GM10266 (cell line): ENCODE measurements at regions not wholly inside any gene's neighbourhood (a gene's known extent, or its start where the extent isn't known, plus 50 kb on each side); places are given as distances from the start of the nearest gene placed in this dataset.

Source experiments
- DNase-seq: peaks from one replicate; pipeline ENCODE4 v3.0.0; 2012; ENCODE audit errors: extremely low spot score
- TF ChIP-seq, protein P1 (sequence below): IDR thresholded peaks from 2 replicates; pipeline ENCODE4 v1.5.1; 2012; ENCODE audit warnings: mild to moderate bottlenecking, low read depth; ENCODE audit not compliant: control insufficient read depth, insufficient read depth; ENCODE audit errors: missing control alignments

DNA sequence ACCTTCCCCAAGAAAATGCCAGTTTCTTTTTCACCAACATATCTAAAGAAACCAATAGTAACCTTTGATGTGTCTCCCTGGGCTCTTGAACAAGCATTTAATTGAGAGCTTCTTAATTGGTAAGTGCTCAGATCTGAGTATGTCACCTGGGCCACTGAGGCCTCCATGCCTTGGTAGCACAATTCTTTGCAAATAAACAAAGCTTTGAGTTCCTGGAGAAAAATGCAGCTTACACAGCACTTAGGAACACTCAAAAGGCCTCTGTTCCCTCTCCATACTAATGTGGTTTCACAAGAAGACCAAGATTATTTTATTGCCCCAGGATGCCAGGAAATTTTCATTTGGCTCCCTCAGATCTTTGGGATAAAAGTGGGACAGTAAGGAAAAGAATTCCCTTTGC is 217.6 kb upstream of the CEP162 start:
- TF ChIP-seq, protein P1, sequence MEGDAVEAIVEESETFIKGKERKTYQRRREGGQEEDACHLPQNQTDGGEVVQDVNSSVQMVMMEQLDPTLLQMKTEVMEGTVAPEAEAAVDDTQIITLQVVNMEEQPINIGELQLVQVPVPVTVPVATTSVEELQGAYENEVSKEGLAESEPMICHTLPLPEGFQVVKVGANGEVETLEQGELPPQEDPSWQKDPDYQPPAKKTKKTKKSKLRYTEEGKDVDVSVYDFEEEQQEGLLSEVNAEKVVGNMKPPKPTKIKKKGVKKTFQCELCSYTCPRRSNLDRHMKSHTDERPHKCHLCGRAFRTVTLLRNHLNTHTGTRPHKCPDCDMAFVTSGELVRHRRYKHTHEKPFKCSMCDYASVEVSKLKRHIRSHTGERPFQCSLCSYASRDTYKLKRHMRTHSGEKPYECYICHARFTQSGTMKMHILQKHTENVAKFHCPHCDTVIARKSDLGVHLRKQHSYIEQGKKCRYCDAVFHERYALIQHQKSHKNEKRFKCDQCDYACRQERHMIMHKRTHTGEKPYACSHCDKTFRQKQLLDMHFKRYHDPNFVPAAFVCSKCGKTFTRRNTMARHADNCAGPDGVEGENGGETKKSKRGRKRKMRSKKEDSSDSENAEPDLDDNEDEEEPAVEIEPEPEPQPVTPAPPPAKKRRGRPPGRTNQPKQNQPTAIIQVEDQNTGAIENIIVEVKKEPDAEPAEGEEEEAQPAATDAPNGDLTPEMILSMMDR: no peak
- no peak for DNase-seq

- DNase-seq: no peak
- TF ChIP-seq, protein P1: no peak
These were observed 214.8 kb upstream of the CEP162 start for GRCh38 chr6:84442208-84442607.

- DNase-seq: no peak
- TF ChIP-seq, protein P1: no peak
These were observed 214.0 kb upstream of the CEP162 start for GRCh38 chr6:84441456-84441855.

DNA sequence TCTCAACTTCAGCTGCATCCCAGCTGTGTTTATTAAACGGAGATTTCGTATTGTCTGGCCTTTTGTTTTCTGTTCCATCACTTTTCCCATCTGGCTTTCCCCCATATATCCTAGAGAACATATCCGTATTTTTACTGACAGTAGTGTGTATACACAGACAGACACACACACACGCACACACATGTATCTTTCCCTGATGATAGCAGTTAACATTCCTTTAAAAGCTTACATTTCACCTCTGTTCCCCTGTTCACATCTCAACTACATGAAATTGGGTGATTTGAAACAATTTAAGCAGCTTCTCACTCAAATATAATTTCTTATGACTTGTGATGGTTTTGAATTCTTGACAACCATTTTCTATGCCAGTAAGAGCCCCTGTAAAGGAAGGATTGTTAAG is 207.1 kb upstream of the CEP162 start:
- DNase-seq: no peak
- TF ChIP-seq, protein P1: no peak

- DNase-seq: no peak
- TF ChIP-seq, protein P1: no peak
These were observed 205.2 kb upstream of the CEP162 start for GRCh38 chr6:84432619-84433018.

- peak; percentile 8 for DNase-seq
- TF ChIP-seq, protein P1: peak; percentile 46
These were observed 201.0 kb upstream of the CEP162 start for GRCh38 chr6:84428300-84428907.

DNA sequence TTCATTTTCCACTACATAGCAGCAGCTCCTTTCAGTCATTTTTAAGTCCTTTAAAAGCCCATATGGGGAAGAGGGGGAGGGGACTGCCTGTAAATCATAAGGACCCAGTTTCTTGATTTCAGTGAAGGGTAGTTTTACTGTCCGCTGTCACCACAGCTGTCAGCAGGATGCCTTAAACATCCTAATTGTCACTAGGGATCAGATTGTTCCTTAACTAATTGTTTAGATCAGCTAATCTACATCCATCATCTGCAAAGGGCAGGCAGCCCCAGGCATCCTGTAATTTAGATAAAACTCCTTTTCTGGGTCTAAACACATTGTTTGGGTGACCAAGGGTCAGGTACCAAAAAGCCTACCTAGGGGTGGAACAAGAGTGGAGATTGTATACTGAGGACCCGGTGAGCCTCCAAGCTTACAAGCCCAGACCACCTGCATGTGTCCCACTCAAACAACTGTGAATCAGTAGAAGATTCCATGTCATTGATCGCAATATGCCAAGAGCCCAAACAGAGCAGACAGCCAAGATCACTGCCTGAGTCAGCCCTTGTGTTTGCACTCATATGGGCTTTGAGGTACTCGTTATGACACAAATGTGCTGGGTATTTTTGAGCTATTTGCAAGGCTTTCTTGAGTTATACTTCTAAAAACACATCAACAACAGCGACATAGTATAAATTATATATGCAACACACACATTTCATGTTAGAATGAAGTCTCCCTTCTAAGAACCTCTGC is 198.7 kb upstream of the CEP162 start:
- TF ChIP-seq, protein P1: no peak
- no peak for DNase-seq
